GM12892 (cell line): ENCODE measurements at regions not wholly inside any gene's neighbourhood (a gene's known extent, or its start where the extent isn't known, plus 50 kb on each side); places are given as distances from the start of the nearest gene placed in this dataset.

Experiments
- POLR2A ChIP-seq: IDR thresholded peaks from 2 replicates; pipeline ENCODE4 v1.6.1; 2011; ENCODE audit warnings: low read depth, low read length, control low read depth
- POLR2AphosphoS5 ChIP-seq: IDR thresholded peaks from 2 replicates; pipeline ENCODE4 v1.6.1; 2011; ENCODE audit warnings: low read depth, low read length, control low read depth
- TAF1 ChIP-seq: IDR thresholded peaks from 2 replicates; pipeline ENCODE4 v1.6.1; 2011; ENCODE audit warnings: low read depth, mild to moderate bottlenecking, control low read depth, low read length, borderline replicate concordance

DNA sequence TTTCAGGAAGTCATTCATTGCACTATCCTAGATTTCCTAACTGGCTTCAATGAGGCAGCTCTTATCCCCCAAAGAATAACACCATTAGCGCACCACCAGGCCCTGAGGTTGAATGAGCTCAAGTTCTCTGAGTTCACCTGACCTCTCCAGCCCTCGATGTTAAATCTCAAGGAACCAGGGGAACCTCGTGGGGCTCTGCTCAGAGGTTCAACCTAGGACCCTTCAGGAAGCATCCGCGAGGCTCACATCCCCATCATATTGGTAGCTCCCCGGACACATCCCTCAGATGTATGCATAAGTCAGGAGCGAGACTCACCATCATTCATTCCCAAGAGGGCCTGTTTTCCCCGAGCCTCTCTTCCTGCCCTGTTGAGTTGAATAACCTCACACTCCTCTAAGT lies 145.6 kb upstream of the KLHL29 start:
- no peak for TF ChIP-seq TAF1
- TF ChIP-seq POLR2A: no peak
- TF ChIP-seq POLR2AphosphoS5: no peak
